Skin epidermis (tissue), 12 donors: ENCODE measurements at regions not wholly inside any gene's neighbourhood (a gene's known extent, or its start where the extent isn't known, plus 50 kb on each side); places are given as distances from the start of the nearest gene placed in this dataset.

Source experiments
- H3K27ac ChIP-seq, 21 experiments: fragments of 200-600 bp; sonication (generic) in 11 of 21; one replicate each; pipeline ENCODE4 v1.5.0; 2020; ENCODE audit warnings: mild to moderate bottlenecking in 3 of 21, inconsistent platforms in 2 of 21, moderate library complexity in 2 of 21
- H3K4me3 ChIP-seq, 7 experiments: fragments of 200-600 bp; sonication (generic) in 2 of 7; one replicate each; pipeline ENCODE4 v1.5.0; 2020; ENCODE audit warnings: inconsistent platforms in 2 of 7, mild to moderate bottlenecking in 2 of 7, moderate library complexity in 1 of 7

GRCh38 chr10:130941886-130942285 lies 369.6 kb downstream of the TCERG1L start:
- H3K4me3 ChIP-seq = no peak overlapping the region
- H3K27ac ChIP-seq = no peak overlapping the region

- Histone ChIP-seq H3K27ac (no peak overlapping the region), H3K4me3 (no peak overlapping the region)
Observed at GRCh38 chr10:130952086-130952485, 359.4 kb downstream of the TCERG1L start.

GRCh38 chr10:130954326-130954905 lies 357.1 kb downstream of the TCERG1L start:
- Histone ChIP-seq H3K4me3 (no peak overlapping the region), H3K27ac (no peak overlapping the region)

GRCh38 chr10:130956251-130956650 lies 355.3 kb downstream of the TCERG1L start:
- H3K27ac ChIP-seq = no peak overlapping the region
- H3K4me3 ChIP-seq = no peak overlapping the region

GRCh38 chr10:130957423-130957822 lies 354.1 kb downstream of the TCERG1L start:
- Histone ChIP-seq H3K27ac (no peak overlapping the region), H3K4me3 (no peak overlapping the region)

- Histone ChIP-seq H3K4me3 (no peak overlapping the region), H3K27ac (no peak overlapping the region)
Observed at GRCh38 chr10:130958003-130958402, 353.5 kb downstream of the TCERG1L start.

- Histone ChIP-seq H3K27ac (no peak overlapping the region), H3K4me3 (no peak overlapping the region)
Observed at GRCh38 chr10:130958981-130959751, 352.4 kb downstream of the TCERG1L start.

GRCh38 chr10:130959752-130960195 lies 351.7 kb downstream of the TCERG1L start:
- no peak overlapping the region for H3K27ac ChIP-seq
- H3K4me3 ChIP-seq = no peak overlapping the region

GRCh38 chr10:130960531-130960930 lies 351.0 kb downstream of the TCERG1L start:
- Histone ChIP-seq H3K27ac (no peak overlapping the region), H3K4me3 (no peak overlapping the region)

- Histone ChIP-seq H3K4me3 (no peak overlapping the region), H3K27ac (no peak overlapping the region)
Observed at GRCh38 chr10:130961506-130962239, 349.8 kb downstream of the TCERG1L start.

- H3K4me3 ChIP-seq = no peak overlapping the region
- no peak overlapping the region for H3K27ac ChIP-seq
Observed at GRCh38 chr10:130962240-130963051, 349.1 kb downstream of the TCERG1L start.

GRCh38 chr10:130963052-130963393 lies 348.5 kb downstream of the TCERG1L start:
- H3K27ac ChIP-seq = no peak overlapping the region
- no peak overlapping the region for H3K4me3 ChIP-seq

- no peak overlapping the region for H3K4me3 ChIP-seq
- H3K27ac ChIP-seq = no peak overlapping the region
Observed at GRCh38 chr10:130963786-130964522, 347.6 kb downstream of the TCERG1L start.

- Histone ChIP-seq H3K4me3 (no peak overlapping the region), H3K27ac (no peak overlapping the region)
Observed at GRCh38 chr10:130964771-130965170, 346.8 kb downstream of the TCERG1L start.

GRCh38 chr10:130967161-130967560 lies 344.4 kb downstream of the TCERG1L start:
- H3K27ac ChIP-seq = no peak overlapping the region
- no peak overlapping the region for H3K4me3 ChIP-seq

- no peak overlapping the region for H3K27ac ChIP-seq
Observed at GRCh38 chr10:130967784-130968183, 343.7 kb downstream of the TCERG1L start.

GRCh38 chr10:130968511-130968910 lies 343.0 kb downstream of the TCERG1L start:
- Histone ChIP-seq H3K27ac (peak overlapping the region in 2 of 21 experiments; percentile 7 to 10), H3K4me3 (no peak overlapping the region)

More at GRCh38 chr10:130967784-130968183, 343.7 kb downstream of the TCERG1L start:
- no peak overlapping the region for H3K4me3 ChIP-seq

GRCh38 chr10:130968964-130969363 lies 342.6 kb downstream of the TCERG1L start:
- no peak overlapping the region for H3K4me3 ChIP-seq
- H3K27ac ChIP-seq = no peak overlapping the region

- Histone ChIP-seq H3K4me3 (no peak overlapping the region), H3K27ac (no peak overlapping the region)
Observed at GRCh38 chr10:130969700-130970099, 341.8 kb downstream of the TCERG1L start.
